Endothelial cell of umbilical vein (primary cell): ENCODE measurements at regions not wholly inside any gene's neighbourhood (a gene's known extent, or its start where the extent isn't known, plus 50 kb on each side); places are given as distances from the start of the nearest gene placed in this dataset.

Experiments used
- BruUV-seq: library from RNA; stranded (reverse); fragments of 400-500 nt; replicated peaks from 2 replicates; lab custom pipeline; 2021; lab: Mats Ljungman, UMichigan
- CTCF ChIA-PET: fragments of 300-600, 350-600 bp; sonication (Branson Sonifier 250); formaldehyde crosslinking; loops from one replicate; lab custom pipeline; 2021; ENCODE audit warnings: antibody characterized with exemption, inconsistent platforms; lab: Charles Lee
- POLR2A ChIA-PET: fragments of 300-600, 350-600 bp; sonication (Branson Sonifier 250); formaldehyde crosslinking; loops from one replicate; lab custom pipeline; 2021; ENCODE audit warnings: antibody characterized with exemption, inconsistent platforms; lab: Charles Lee
- DNase-seq: peaks from one replicate; pipeline ENCODE4 v3.0.0-alpha.2; 2011; ENCODE audit warnings: low read depth, low spot score
- FAIRE-seq: peaks from 2 replicates; lab custom pipeline; 2011; peaks lifted over from hg19 to GRCh38; lab: Jason Lieb, UNC
- H2AFZ ChIP-seq: 2 replicates; pipeline ENCODE4 v1.6.0; 2012; ENCODE audit warnings: low read depth, low read length, control low read depth, inconsistent platforms
- H3K27ac ChIP-seq: 2 replicates; pipeline ENCODE4 v1.5.1; 2011; ENCODE audit warnings: low read depth, mild to moderate bottlenecking, control low read depth, low read length, moderate library complexity; ENCODE audit not compliant: insufficient read depth
- H3K27me3 ChIP-seq, 2 experiments: 2 replicates each; pipeline versions ENCODE4 v1.6.0 to v1.6.1; 2011; ENCODE audit warnings: low read length in 2 of 2, mixed read lengths in 1 of 2; ENCODE audit not compliant: control insufficient read depth in 2 of 2, insufficient read depth in 2 of 2
- H3K36me3 ChIP-seq, 2 experiments: 2 replicates in 1 of 2; 3 replicates in 1 of 2; pipeline ENCODE4 v1.5.1; 2011; ENCODE audit warnings: low read length in 2 of 2, mild to moderate bottlenecking in 1 of 2, moderate library complexity in 1 of 2; ENCODE audit not compliant: control insufficient read depth in 2 of 2, insufficient read depth in 2 of 2; ENCODE audit errors: extremely low read depth in 1 of 2
- H3K4me1 ChIP-seq: 3 replicates; pipeline ENCODE4 v1.5.1; 2011; ENCODE audit warnings: mild to moderate bottlenecking, low read length; ENCODE audit not compliant: control insufficient read depth, insufficient read depth; ENCODE audit errors: extremely low read depth
- H3K4me2 ChIP-seq: 2 replicates; pipeline ENCODE4 v1.6.1; 2011; ENCODE audit warnings: low read length, control low read depth, mixed read lengths; ENCODE audit not compliant: insufficient read depth
- H3K4me3 ChIP-seq, 3 experiments: fragments of 200-600 bp in 1 of 3; sonication (generic), shearing (Covaris generic) in 1 of 3; replicated peaks in 1 of 3; 2 replicates each; pipeline ENCODE4 v1.5.1; 2011 to 2016; ENCODE audit warnings: control low read depth in 3 of 3, low read length in 3 of 3, mild to moderate bottlenecking in 2 of 3, inconsistent platforms in 1 of 3, low read depth in 1 of 3, moderate library complexity in 1 of 3; ENCODE audit not compliant: insufficient read depth in 1 of 3
- H3K79me2 ChIP-seq: 2 replicates; pipeline ENCODE4 v1.6.0; 2012; ENCODE audit warnings: low read length, inconsistent platforms; ENCODE audit not compliant: control insufficient read depth, insufficient read depth
- H3K9ac ChIP-seq: replicated peaks from 2 replicates; pipeline ENCODE3; 2011; ENCODE audit warnings: low read length, control low read depth; ENCODE audit not compliant: insufficient read depth; ENCODE audit errors: extremely low read depth
- H3K9me1 ChIP-seq: replicated peaks from 3 replicates; pipeline ENCODE4 v1.6.0; 2011; ENCODE audit warnings: mild to moderate bottlenecking, low read length; ENCODE audit not compliant: control insufficient read depth, insufficient read depth; ENCODE audit errors: extremely low read depth
- H3K9me3 ChIP-seq: replicated peaks from 2 replicates; pipeline ENCODE4 v1.5.1; 2012; ENCODE audit warnings: low read length, inconsistent platforms; ENCODE audit not compliant: control insufficient read depth, insufficient read depth
- H4K20me1 ChIP-seq: replicated peaks from 2 replicates; pipeline ENCODE3; 2011; ENCODE audit warnings: mild to moderate bottlenecking, low read length; ENCODE audit not compliant: control insufficient read depth, insufficient read depth; ENCODE audit errors: extremely low read depth
- EZH2 ChIP-seq: IDR thresholded peaks from 2 replicates; pipeline ENCODE4 v1.6.1; 2012; ENCODE audit warnings: borderline replicate concordance, low read depth, mild to moderate bottlenecking, moderate library complexity, low read length, inconsistent platforms; ENCODE audit not compliant: severe bottlenecking
- FOS ChIP-seq: IDR thresholded peaks from 2 replicates; pipeline ENCODE4 v1.6.1; 2011; ENCODE audit warnings: mild to moderate bottlenecking, low read length, moderate library complexity, borderline replicate concordance; ENCODE audit not compliant: insufficient read depth
- GATA2 ChIP-seq: IDR thresholded peaks from 2 replicates; pipeline ENCODE4 v1.7.0; 2011; ENCODE audit warnings: low read depth, mild to moderate bottlenecking, moderate library complexity, mixed read lengths, low read length; ENCODE audit not compliant: insufficient read length, insufficient read depth
- JUN ChIP-seq: IDR thresholded peaks from 2 replicates; pipeline ENCODE4 v1.6.1; 2011; ENCODE audit warnings: borderline replicate concordance, low read depth; ENCODE audit not compliant: insufficient read length, insufficient read depth
- MYC ChIP-seq: IDR thresholded peaks from one replicate; pipeline ENCODE4 v1.6.1; 2011; ENCODE audit warnings: mild to moderate bottlenecking, low read depth, low read length
- POLR2A ChIP-seq: IDR thresholded peaks from 2 replicates; pipeline ENCODE4 v1.6.1; 2012; ENCODE audit warnings: low read depth, mild to moderate bottlenecking, control low read depth, low read length
- POLR2AphosphoS5 ChIP-seq: IDR thresholded peaks from 2 replicates; pipeline ENCODE4 v1.6.1; 2012; ENCODE audit warnings: low read depth, mild to moderate bottlenecking, control low read depth, low read length, moderate library complexity; ENCODE audit not compliant: insufficient read depth
- dilution Hi-C: fragments of 300-500 bp; cut with MboI; formaldehyde crosslinking; loops from one replicate; pipeline ENCODE4 v1.15.0; 2019; ENCODE audit warnings: low sequenced_read_pairs; ENCODE audit not compliant: extremely low pct_ligation_motif_present
- intact Hi-C: fragments of 100-400 bp; cut with micrococcal nuclease; formaldehyde crosslinking; loops from one replicate; pipeline ENCODE4 v1.10.0; 2022
- TF ChIP-seq, protein P1 (sequence below): IDR thresholded peaks from 2 replicates; pipeline ENCODE4 v1.6.1; 2011; ENCODE audit not compliant: insufficient read depth, insufficient read length
- TF ChIP-seq, protein P2 (sequence below), 2 donors: IDR thresholded peaks; 1 replicate in 1 of 2; 2 replicates in 1 of 2; pipeline ENCODE4 v1.5.1; 2011; ENCODE audit warnings: low read length in 2 of 2, mild to moderate bottlenecking in 2 of 2, moderate library complexity in 2 of 2, control low read depth in 1 of 2, inconsistent platforms in 1 of 2, low read depth in 1 of 2; ENCODE audit not compliant: insufficient read depth in 1 of 2; ENCODE audit errors: extremely low read depth in 1 of 2

DNA sequence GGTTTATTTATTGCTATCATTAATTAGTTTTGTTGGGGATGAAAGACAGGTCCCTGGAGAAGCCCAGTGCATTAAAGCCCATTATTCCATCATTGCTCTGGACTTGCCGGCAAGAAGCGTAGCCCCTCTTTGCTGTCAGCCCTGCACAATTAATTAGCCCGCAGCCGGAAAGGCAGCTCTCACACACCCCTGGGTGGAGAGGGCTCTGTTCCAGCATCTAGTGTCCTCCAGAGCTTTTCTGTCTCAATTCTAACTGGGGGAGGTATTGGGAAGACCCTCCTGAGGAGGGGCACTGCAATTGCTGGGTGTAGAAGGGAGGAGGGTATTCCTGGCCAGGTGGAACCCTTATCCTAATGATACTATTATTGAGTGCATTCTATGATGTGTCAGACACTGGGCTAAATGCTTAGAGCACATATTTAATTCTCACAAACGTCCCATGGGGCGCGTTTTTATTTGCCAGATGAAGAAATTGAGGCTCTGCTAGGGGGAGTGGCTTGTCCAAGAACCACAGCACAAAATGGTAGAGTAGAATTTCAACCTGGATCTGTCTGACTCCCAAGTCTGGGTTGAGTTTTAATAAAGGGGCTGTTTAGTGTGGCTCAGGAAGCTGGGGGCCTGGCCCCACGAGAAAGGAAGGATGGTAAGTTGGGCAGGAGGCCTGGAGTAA is 148.1 kb upstream of the PCBD1 start:
- Histone ChIP-seq H2AFZ (no peak overlapping the region), H3K27ac (no peak overlapping the region), H4K20me1 (no peaks in the 10 kb centered on the region), H3K36me3 (no peaks in the 10 kb centered on the region), H3K9ac (no peak overlapping the region), H3K9me3 (no peaks in the 10 kb centered on the region), H3K79me2 (no peaks in the 10 kb centered on the region), H3K27me3 (peaks cover 0 to under 1% of the 10 kb centered on the region in 2 experiments), H3K4me3 (no peak overlapping the region), H3K9me1 (no peaks in the 10 kb centered on the region), H3K4me1 (no peaks in the 10 kb centered on the region), H3K4me2 (no peak overlapping the region)
- FAIRE-seq (no peak), DNase-seq (no peak)
- no peak for TF ChIP-seq JUN
- TF ChIP-seq FOS, result no peak
- TF ChIP-seq EZH2, result no peak
- POLR2A ChIA-PET, result no interaction called here
- intact Hi-C loops (no loop called here), dilution Hi-C loops (no loop called here)
- BruUV-seq, result no TSS peak
- CTCF ChIA-PET, result no interaction called here

DNA sequence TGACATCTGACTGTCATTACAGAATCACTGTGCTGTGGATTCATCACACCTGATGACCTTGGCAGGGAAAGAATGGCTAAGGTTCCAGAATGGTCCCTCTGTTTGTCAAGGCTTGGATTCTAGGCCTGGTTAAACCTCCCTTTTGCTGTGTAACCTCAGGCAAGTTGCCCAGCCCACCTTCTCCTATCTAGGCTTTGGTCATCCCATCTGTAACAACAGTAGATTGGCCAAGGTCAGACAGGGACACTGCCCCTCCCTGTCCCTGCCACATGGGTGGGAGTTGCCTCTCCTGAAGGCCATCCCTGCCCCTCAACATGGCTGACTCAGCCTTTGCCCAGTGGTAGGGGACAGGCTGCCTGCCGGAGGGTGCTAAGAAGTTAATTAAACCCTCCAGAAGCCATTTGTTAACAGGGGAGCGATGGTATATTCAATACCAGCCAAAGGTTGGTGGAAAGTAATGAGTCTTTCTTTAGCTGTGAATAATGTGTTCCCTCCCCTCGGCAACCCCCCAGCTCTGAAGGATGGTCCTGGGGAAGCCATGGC is 149.8 kb upstream of the PCBD1 start:
- Histone ChIP-seq H3K27me3 (no peaks in the 10 kb centered on the region), H3K4me1 (no peaks in the 10 kb centered on the region), H4K20me1 (no peaks in the 10 kb centered on the region), H3K4me2 (no peak overlapping the region), H3K27ac (no peak overlapping the region), H3K9ac (no peak overlapping the region), H2AFZ (no peak overlapping the region), H3K9me1 (no peaks in the 10 kb centered on the region), H3K9me3 (no peaks in the 10 kb centered on the region), H3K36me3 (no peaks in the 10 kb centered on the region), H3K79me2 (no peaks in the 10 kb centered on the region), H3K4me3 (no peak overlapping the region)
- ChIA-PET POLR2A (no interaction called here), CTCF (no interaction called here)
- BruUV-seq, result no TSS peak
- intact Hi-C loops, result no loop called here
- dilution Hi-C loops, result no loop called here
- TF ChIP-seq POLR2AphosphoS5 (no peak), JUN (no peak), GATA2 (no peak), EZH2 (no peak), FOS (no peak), POLR2A (no peak), MYC (no peak)
- TF ChIP-seq, protein P1, sequence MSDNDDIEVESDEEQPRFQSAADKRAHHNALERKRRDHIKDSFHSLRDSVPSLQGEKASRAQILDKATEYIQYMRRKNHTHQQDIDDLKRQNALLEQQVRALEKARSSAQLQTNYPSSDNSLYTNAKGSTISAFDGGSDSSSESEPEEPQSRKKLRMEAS, result no peak
- TF ChIP-seq, protein P2, sequence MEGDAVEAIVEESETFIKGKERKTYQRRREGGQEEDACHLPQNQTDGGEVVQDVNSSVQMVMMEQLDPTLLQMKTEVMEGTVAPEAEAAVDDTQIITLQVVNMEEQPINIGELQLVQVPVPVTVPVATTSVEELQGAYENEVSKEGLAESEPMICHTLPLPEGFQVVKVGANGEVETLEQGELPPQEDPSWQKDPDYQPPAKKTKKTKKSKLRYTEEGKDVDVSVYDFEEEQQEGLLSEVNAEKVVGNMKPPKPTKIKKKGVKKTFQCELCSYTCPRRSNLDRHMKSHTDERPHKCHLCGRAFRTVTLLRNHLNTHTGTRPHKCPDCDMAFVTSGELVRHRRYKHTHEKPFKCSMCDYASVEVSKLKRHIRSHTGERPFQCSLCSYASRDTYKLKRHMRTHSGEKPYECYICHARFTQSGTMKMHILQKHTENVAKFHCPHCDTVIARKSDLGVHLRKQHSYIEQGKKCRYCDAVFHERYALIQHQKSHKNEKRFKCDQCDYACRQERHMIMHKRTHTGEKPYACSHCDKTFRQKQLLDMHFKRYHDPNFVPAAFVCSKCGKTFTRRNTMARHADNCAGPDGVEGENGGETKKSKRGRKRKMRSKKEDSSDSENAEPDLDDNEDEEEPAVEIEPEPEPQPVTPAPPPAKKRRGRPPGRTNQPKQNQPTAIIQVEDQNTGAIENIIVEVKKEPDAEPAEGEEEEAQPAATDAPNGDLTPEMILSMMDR (IDR thresholded peaks at IDR 0.05; ENCODE audit: extremely low read depth in 1 of 2, insufficient read depth in 1 of 2, low read depth in 1 of 2, low read length in 2 of 2), result no peak
- no peak for DNase-seq
- no peak for FAIRE-seq
